GM19240 (cell line): ENCODE measurements at regions not wholly inside any gene's neighbourhood (a gene's known extent, or its start where the extent isn't known, plus 50 kb on each side); places are given as distances from the start of the nearest gene placed in this dataset.
"Not testable (repeated sequence)": the region's sequence is repeated elsewhere in the genome, so short reads cannot be mapped to it uniquely, and the experiment has no call there.

ENCODE experiments used
- DNase-seq: peaks from one replicate; pipeline ENCODE4 v3.0.0; 2011; ENCODE audit warnings: low spot score; ENCODE audit not compliant: insufficient read length

DNA sequence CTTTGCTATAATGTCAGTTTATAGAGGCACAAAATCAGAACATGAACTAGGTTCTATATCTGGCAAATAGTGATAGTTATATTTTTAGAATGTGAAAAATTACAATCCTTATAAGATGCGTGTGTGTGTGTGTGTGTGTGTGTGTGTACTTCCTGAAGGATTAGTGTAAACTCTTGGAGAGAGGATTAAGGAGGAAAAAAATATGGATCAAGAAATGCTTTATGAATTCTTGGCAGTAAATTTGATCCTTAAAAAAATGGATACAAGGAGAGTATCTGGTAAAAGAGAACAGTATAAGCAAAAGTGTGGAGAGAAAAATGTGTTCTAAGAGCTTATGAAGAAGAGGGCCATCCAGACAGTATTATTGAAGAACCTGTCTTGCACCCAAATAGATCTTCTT lies 484.3 kb downstream of the ADRA2A start:
- no peak for DNase-seq

DNA sequence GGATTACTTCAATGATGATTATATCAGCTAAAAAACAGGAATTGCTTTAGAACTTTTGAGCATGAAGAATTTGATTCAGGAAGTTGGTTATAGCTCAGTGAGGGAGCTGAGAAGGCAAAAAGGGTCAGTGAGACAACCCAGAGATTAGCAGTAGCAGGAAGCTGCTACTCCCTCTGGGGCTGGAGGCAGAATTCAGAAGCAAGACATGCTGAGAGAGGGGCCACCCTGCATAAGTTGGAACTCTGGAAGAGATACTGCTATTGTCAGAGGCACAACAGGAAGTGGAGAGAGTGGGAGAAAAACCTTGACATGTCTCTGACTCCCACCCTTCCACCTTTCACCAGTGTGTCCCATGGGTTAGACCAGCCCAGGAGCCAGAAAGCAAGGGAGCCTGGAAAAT lies 488.7 kb downstream of the ADRA2A start:
- no peak for DNase-seq

DNA sequence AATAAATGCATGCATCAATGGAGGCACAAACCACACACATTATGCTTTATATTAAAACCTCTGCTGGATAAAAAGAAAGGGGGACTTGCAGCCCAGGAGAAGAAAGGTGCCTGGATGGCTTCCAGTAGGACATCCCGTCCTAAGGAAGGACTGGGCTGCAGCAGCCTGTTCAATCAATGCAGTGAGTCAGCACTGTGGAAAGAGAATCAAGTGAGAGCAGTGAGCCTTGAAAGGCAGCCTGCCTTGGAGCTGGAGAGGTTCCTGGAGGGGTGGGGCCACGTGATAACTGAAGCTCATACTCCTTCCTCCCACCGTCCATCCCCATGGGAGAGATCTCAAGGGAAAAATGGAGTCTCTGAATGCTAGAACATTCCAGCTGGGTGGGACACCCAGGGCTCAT lies 501.2 kb downstream of the ADRA2A start:
- no peak for DNase-seq

DNA sequence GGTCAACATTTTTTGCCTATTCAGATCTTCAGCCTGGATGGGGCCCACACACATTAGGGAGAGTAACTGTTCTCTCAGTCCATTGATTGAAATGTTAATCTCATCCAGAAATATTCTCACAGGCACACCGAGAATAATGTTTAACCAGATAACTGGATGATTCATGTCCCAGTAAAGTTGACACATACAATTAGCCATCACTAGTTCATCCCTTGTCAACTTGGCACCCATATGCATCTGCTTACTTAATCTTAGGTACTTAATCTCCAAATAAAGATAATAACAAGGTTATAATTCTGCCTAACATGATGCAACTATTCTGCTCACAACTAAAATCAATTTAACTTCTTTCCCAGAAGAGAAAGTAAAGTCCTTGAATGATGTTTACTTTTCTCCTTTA lies 502.6 kb downstream of the ADRA2A start:
- DNase-seq: no peak

DNA sequence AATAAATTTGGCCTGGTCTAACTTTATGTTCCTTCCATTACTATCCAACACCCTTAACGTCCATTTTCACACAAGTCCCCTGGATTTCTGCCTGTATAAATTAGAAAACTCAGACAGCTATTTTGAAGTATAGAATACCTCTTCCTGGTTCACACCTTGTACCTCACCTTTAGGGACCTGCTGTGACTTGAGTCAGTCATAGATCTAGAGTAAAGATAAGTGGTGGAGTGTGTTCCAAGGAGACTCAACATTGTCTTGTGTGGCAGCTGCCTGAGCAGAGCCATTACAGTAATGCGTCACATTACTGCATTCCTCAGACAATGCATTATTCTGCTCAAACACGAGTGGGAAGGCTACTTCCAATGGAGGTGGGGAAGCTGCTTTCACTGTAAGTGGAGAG lies 513.9 kb downstream of the ADRA2A start:
- no peak for DNase-seq

DNA sequence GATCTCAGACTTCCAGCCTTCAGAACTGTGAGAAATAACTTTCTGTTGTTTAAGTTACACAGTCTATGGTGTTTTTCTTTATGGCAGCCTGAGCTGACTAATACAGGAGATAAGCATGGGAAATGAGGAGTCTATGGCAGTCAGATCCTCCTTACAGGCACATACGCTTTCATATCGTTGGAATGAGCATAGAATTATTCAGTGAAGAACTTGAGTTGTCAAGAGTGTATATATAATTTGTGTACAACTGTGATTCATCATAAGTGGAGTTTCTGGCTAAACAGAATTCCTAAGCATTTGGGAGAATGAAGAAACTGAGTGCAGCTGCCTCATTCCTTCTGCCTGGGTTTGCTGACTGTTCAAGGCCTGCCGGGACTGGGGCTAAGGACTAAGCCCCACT lies 516.7 kb downstream of the ADRA2A start:
- no peak for DNase-seq

DNA sequence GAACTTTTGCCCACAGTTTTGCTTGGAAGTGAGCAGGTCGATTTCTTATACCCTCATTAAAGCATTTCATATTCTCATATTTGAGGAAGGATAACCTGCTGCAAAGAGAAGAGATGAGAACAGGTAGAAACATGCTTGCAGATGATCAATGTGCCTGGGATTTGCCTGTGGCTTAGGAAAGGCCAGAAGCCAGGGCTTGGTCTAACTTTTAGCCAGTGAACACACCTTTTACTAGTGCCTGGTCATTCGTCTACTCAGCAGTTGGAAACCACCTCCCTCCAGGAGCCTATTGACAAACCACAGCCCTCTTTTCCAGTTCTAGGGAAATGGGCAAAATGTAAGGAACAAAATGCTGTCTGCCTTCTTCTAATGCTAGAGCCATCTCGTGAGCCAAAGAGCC lies 518.3 kb downstream of the ADRA2A start:
- DNase-seq: no peak

DNA sequence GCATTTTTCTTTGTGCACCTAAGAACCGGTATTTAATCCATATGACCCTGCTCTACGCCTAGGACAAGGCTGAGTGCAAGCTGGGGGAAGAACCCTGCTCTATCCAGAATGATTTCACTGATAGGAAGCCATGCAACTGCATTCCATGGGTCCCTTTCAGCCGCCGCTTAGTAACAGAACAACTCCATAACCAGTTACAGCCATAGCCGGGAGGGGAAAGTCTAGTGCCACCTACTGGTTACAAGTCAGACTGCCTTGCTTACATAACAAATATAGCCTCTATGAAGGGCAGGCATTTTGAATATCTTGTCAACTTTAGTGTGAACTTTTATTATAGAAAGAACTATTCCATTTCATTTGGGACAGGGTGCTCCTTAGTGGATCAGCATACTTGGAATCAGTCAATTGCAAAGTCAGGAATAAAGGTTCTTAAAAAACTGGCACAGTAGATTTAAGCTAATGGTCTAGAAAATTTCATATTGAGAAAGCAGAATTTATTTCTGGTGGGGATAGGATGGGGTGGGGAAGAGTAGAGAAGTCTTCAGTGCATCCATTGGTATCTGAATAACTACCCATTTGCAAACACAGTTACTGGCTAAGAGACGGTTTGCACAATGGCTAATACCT lies 521.7 kb downstream of the ADRA2A start:
- peak; percentile 12 for DNase-seq

DNA sequence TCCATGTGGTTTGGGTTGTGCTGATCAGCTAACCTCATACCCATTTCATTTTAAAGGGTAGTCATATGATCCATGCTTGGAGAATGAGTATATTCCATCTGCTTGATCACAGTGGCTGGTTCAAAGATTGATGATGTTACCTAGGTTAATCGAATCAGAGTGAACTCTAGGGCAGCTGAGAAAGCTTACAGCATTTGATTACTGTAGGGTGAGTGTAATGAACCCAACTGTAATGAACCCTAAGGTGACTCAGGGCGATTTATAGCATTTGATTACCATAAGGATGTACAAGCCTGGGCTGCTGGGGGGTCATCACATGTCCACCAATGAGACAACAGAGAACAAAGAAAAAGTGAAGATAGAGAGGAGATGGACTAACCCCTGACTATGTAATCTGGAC lies 523.1 kb downstream of the ADRA2A start:
- DNase-seq: no peak

DNA sequence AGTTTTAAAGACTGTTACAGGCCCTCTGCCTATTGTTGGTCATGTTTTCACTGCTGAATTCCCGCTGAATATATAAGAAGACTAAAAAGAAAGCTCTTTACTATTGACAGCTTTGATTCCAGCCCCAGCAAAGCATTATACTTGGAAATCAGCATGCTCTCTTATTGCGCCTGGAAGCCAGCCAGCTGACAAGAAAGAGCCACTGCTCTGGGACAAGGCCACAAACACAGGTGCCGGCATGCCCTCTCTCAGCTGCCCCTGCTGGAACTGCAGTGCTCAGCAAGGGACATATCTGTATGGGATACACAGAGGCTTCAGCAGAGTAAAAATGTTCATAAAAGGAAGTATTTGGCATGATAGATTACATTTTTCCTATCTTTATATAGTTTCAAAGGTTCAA lies 523.9 kb downstream of the ADRA2A start:
- DNase-seq: no peak

DNA sequence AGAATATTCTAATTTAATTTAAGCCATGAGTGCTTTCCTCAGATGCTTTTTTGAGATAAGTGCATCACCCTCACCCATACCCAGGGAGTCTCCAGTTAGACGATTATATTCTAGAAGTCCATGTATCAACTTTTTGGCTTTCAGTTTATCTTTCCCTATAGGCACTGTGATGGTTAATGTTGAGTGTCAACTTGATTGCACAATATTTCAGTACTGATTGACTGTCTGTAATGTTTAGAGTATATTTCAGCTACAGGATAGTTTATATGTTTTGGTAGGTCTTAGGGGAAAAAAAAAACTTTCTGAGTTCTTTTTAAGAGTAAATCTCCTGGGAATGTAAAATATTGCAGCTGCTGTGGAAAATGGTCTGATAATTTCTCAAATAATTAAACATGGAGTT lies 535.4 kb downstream of the ADRA2A start:
- DNase-seq: no peak

DNA sequence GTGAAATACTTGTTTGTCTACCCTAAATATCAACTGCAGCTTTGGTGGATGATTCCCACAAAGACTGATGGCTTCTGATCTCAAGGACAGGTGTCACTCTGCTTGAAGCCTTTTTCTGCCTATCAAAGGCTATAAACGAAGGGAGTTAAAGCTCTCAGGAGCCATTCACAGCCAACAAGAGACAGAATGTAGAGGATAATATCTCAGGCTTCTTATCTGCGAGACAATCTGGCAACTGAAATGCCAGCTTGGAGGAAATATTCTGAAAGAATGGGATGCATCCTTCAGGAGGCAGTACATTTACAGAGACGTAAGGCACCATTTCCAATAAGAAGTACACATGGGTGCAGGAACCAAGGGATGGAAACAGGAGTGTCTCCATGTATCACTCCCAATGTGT lies 549.4 kb downstream of the GPAM start:
- no peak for DNase-seq

DNA sequence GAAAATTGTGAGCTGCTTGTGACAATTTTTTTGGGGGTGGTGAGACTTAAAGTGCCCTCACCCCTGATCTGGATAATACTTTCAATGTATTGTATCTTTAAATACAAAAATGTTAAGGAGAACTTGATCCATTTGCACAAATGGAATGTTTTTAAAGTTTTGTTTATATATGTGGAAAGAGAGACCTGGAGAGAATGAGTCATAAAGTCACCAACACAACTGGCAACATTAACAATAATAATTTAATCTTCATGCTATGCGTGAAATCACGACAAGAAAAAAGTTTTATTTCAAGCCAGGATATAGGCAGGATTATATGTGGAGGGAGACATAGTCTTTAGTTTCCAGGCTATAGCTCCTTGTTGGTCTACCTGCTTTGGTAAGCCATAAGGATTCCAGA lies 537.5 kb downstream of the GPAM start:
- DNase-seq: no peak

DNA sequence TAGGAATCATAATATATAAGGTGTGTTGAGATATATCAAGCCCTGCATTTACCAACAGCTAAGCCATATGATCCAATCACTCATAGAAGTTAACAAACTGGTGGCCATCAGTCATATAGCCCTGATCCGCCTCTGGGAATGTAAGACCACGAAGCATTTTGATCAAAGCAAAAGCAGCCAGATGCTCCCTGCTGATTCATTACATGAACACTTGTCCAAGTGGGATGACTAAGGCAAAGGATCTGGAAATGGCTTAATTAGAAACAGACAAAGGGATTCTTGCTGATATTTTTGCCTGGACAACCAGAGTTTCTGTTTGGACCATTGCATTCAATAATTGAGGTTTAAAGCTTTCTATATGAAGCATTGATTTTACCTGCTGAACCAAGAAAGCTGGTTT lies 535.5 kb downstream of the GPAM start:
- DNase-seq: no peak

DNA sequence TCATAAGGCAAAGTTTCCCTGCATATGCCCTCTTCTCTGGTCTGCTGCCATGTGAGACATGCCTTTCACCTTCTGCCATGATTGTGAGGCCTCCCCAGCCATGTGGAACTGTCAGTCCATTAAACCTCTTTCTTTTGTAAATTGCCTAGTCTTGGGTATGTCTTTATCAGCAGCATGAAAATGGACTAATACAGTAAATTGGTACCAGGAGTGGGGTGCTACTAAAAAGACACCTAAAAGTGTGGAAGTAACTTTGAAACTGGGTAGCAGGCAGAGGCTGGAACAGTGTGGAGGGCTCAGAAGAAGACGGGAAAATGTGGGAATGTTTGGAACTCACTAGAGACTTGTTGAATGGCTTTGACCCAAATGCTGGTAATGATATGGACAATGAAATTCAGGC lies 534.5 kb downstream of the GPAM start:
- DNase-seq: not testable (repeated sequence)

DNA sequence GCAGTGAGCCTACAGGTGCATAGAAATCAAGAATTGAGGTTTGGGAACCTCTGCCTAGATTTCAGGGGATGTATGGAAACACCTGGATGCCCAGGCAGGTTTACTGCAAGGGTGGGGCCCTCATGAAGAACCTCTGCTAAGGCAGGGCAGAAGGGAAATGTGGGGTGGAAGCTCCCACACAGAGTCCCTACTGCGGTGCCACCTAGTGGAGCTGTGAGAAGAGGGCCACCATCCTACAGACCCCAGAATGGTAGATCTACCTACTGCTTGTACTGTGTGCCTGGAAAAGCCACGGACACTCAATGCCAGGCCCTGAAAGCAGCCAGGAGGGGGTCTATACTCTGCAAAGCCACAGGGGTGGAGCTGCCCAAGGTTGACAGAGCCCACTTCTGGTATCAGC lies 533.5 kb downstream of the GPAM start:
- DNase-seq: no peak

DNA sequence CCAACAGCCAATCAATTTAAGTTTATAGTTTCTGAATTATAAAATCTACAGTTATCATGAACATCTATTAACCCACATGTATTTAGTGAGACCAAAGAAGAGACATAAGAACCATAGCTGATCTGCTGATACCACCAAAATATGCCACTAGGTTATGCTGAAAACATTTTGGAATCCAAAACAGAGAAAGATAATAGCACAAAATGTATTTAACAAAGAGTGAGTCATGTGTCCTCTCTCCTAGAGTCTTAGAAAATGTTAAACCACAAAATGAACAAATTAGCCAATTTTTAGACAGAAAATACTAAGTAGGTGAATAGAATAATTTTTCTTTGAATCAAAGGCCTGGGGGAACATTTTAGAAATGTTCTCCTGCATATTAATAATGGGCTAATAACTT lies 527.5 kb downstream of the GPAM start:
- no peak for DNase-seq

DNA sequence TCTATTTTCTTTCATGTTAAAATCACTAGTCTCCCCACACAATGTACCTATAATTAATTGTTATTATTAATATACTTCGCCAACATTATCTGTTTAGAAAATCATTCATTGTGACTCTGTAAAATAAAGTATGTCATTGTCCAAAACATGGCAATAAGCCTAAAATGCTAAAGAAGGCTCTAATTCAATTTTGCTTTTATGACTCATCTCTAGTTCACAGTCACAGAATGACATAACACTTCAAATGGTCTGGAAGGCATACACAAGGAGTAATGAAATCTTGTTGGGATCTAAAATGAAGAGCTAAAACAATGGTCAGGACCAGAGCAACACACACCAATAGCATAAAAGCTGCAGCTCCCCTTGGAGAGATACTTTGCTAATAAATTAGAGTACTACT lies 505.8 kb downstream of the GPAM start:
- no peak for DNase-seq

DNA sequence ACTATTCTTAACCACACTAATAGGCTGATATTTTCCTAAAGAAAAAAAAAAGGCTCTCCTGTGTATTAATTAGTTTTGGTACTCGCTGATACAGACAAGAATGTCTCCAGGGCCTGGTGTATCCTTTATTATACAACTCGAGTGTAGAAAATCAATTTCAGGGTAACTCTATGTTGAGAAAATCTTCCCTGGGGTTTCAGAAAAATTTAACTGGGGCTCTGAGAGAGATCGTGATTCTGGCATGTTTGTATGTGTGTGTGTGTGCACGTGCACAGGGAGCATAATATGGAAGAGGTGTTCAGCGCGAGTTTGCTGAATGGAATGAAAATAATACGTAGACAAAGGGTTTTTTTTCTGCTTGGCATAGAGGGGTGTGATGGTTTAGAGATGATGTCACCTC lies 496.8 kb downstream of the GPAM start:
- DNase-seq: no peak

DNA sequence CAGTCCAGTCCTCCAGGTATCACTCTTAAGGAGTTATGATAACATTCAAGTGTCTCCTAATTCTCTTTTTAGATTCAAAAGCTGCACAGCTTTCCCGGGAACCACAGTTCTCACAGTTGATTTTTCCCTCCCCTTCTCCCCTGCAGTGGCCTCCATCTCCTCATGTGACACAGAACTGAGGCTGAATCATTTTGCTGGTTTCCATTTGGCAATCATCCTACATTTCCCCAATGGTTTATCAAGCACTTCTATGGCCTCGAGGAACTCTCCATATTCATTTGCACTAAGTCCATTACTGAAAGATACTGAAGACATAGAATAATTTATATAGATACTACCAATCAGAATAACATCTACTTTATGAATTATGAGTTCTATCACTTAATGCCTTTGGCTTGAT lies 484.9 kb downstream of the GPAM start:
- no peak for DNase-seq

DNA sequence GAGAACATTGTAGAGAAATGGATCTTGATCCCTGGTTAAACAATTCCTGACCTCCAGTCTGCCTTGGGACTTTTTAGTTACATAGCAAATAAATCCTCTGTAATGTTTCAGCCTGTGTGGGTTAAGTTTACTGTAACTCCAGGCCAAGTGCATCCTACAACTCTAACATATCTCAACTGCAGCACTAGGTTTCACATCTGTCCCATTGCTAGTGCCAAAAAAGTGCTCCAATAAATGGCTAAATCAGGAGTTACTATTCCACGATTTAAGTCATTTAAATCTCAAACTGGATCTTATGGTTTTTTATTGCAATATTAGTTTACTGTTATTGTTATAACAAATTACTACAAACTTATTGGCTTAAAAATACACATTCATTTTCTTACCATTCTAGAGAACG lies 479.6 kb downstream of the GPAM start:
- DNase-seq: no peak

DNA sequence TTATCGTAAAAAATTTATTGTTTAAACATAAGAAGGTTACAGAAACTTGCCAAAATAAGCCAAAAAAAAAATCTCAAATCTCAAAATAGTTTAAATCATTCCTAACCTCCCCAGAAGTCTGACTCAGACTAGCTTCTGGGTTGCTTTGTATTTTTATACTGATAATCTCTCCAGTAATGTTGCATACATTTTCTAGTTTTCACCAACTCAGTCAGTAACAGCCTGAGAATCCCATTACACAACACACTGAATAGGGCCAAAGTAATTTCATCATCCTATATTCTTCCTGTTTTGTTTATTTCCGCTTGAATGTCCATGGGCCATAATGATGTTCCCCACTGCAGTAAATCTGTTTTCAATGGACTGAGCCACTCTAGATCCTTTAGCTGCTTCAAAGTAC lies 478.5 kb downstream of the GPAM start:
- DNase-seq: no peak

DNA sequence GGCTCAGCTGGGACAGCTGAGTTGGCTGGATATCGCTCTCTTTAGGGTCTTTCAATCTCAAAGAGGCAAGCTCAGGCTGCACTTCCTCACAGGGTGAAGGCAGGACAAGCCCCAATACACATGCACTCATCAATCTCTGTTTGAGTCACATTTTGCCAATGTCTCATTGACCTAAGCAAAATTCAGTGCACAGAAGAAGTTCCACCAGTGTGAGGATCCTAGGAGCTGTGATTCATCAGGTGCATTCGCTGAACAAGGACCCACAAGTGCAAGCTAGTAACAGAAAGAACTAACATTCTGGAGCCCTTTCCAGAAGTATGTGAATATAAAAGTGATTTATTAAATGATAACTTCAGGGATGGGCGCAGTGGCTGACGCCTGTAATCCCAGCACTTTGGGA lies 477.2 kb downstream of the GPAM start:
- no peak for DNase-seq

DNA sequence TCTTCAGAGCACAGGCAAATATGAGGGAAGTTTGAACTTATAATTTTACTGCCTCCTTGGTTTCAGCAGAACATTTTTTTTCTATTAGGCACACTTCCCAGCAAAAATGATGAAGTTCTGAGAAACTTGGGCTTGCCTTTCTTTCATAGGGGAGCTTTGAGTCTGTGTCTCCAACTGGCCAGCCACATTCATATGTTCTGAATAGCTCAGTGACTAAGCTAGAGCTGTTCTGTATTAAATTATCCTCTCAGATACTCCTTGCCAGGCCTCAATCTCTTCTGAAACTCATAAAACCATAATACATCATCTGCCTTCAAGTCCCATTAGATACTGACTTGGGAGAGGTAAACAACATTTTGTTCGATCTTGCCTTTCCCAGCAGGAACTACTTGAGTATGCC lies 476.5 kb downstream of the GPAM start:
- no peak for DNase-seq
